ENCODE measurements at regions not wholly inside any gene's neighbourhood (a gene's known extent, or its start where the extent isn't known, plus 50 kb on each side); places are given as distances from the start of the nearest gene placed in this dataset.

GRCh38 chr15:47861111-47861903, 144.0 kb downstream of the SEMA6D start:
- H3K27me3 ChIP-seq (ENCODE audit: insufficient read depth, low read length), result no peaks in the 10 kb centered on the region
- Mint-ChIP-seq H3K27me3 (ENCODE audit: low read depth, unreplicated experiment) (peaks cover 8% of the 10 kb centered on the region), H3K4me3 (ENCODE audit: unreplicated experiment) (no peak overlapping the region), H3K9me3 (ENCODE audit: unreplicated experiment) (peaks cover 2% of the 10 kb centered on the region), H3K4me1 (ENCODE audit: low read depth, unreplicated experiment) (no peaks in the 10 kb centered on the region), H3K27ac (ENCODE audit: unreplicated experiment) (no peak overlapping the region), H3K36me3 (ENCODE audit: low read depth, unreplicated experiment) (no peaks in the 10 kb centered on the region)
- no peak overlapping the region for H3K9ac ChIP-seq (ENCODE audit: low read length)
- no peaks in the 10 kb centered on the region for H3K9me3 ChIP-seq (ENCODE audit: insufficient read depth, low read depth, low read length)
- H4K20me1 ChIP-seq (ENCODE audit: insufficient read depth, low read length), result no peaks in the 10 kb centered on the region
- H3K36me3 ChIP-seq (ENCODE audit: insufficient read depth, low read length), result no peaks in the 10 kb centered on the region
- H3K79me2 ChIP-seq (ENCODE audit: insufficient read depth, low read length), result no peaks in the 10 kb centered on the region
- DNase-seq (ENCODE audit: low read depth) (no peak), FAIRE-seq (no peak)
- no peak overlapping the region for H3K27ac ChIP-seq (ENCODE audit: low read depth, low read length)
- no peak overlapping the region for H3K4me2 ChIP-seq (ENCODE audit: low read length)
- TF ChIP-seq CTCF (IDR thresholded peaks at IDR 0.05; ENCODE audit: insufficient read depth, low read depth, low read length), result no peak
- no peak for TF ChIP-seq EZH2 (IDR thresholded peaks at IDR 0.05; ENCODE audit: insufficient read depth, low read length)
- no peaks in the 10 kb centered on the region for H3K4me1 ChIP-seq (ENCODE audit: insufficient read depth, low read length)
- no peak overlapping the region for H3K4me3 ChIP-seq (ENCODE audit: insufficient read depth, low read depth, low read length)
- H2AFZ ChIP-seq (ENCODE audit: low read depth, low read length), result no peak overlapping the region

GRCh38 chr15:47862402-47862801, 145.1 kb downstream of the SEMA6D start:
- Histone ChIP-seq H4K20me1 (ENCODE audit: insufficient read depth, low read length) (no peaks in the 10 kb centered on the region), H3K79me2 (ENCODE audit: insufficient read depth, low read length) (no peaks in the 10 kb centered on the region), H3K27me3 (ENCODE audit: insufficient read depth, low read length) (no peaks in the 10 kb centered on the region), H3K9me3 (ENCODE audit: insufficient read depth, low read depth, low read length) (no peaks in the 10 kb centered on the region), H2AFZ (ENCODE audit: low read depth, low read length) (no peak overlapping the region), H3K9ac (ENCODE audit: low read length) (no peak overlapping the region), H3K4me1 (ENCODE audit: insufficient read depth, low read length) (no peaks in the 10 kb centered on the region), H3K4me3 (ENCODE audit: insufficient read depth, low read depth, low read length) (no peak overlapping the region), H3K27ac (ENCODE audit: low read depth, low read length) (no peak overlapping the region), H3K4me2 (ENCODE audit: low read length) (no peak overlapping the region), H3K36me3 (ENCODE audit: insufficient read depth, low read length) (no peaks in the 10 kb centered on the region)
- Mint-ChIP-seq H3K4me3 (ENCODE audit: unreplicated experiment) (no peak overlapping the region), H3K4me1 (ENCODE audit: low read depth, unreplicated experiment) (no peaks in the 10 kb centered on the region), H3K9me3 (ENCODE audit: unreplicated experiment) (peaks cover 2% of the 10 kb centered on the region), H3K27me3 (ENCODE audit: low read depth, unreplicated experiment) (peaks cover 8% of the 10 kb centered on the region), H3K36me3 (ENCODE audit: low read depth, unreplicated experiment) (no peaks in the 10 kb centered on the region), H3K27ac (ENCODE audit: unreplicated experiment) (no peak overlapping the region)
- FAIRE-seq (no peak), DNase-seq (ENCODE audit: low read depth) (no peak)
- TF ChIP-seq EZH2 (IDR thresholded peaks at IDR 0.05; ENCODE audit: insufficient read depth, low read length) (no peak), CTCF (IDR thresholded peaks at IDR 0.05; ENCODE audit: insufficient read depth, low read depth, low read length) (no peak)

GRCh38 chr15:47866446-47866845, 149.1 kb downstream of the SEMA6D start:
- Mint-ChIP-seq H3K4me1 (ENCODE audit: low read depth, unreplicated experiment) (peaks cover 11% of the 10 kb centered on the region), H3K27ac (ENCODE audit: unreplicated experiment) (no peak overlapping the region), H3K9me3 (ENCODE audit: unreplicated experiment) (peaks cover 2% of the 10 kb centered on the region), H3K27me3 (ENCODE audit: low read depth, unreplicated experiment) (peaks cover 5% of the 10 kb centered on the region), H3K36me3 (ENCODE audit: low read depth, unreplicated experiment) (no peaks in the 10 kb centered on the region), H3K4me3 (ENCODE audit: unreplicated experiment) (no peak overlapping the region)
- Histone ChIP-seq H3K79me2 (ENCODE audit: insufficient read depth, low read length) (no peaks in the 10 kb centered on the region), H4K20me1 (ENCODE audit: insufficient read depth, low read length) (no peaks in the 10 kb centered on the region), H3K9ac (ENCODE audit: low read length) (no peak overlapping the region), H3K9me3 (ENCODE audit: insufficient read depth, low read depth, low read length) (no peaks in the 10 kb centered on the region), H3K36me3 (ENCODE audit: insufficient read depth, low read length) (no peaks in the 10 kb centered on the region), H3K4me2 (ENCODE audit: low read length) (no peak overlapping the region), H2AFZ (ENCODE audit: low read depth, low read length) (no peak overlapping the region), H3K27me3 (ENCODE audit: insufficient read depth, low read length) (no peaks in the 10 kb centered on the region), H3K27ac (ENCODE audit: low read depth, low read length) (no peak overlapping the region), H3K4me1 (ENCODE audit: insufficient read depth, low read length) (peaks cover 8% of the 10 kb centered on the region), H3K4me3 (ENCODE audit: insufficient read depth, low read depth, low read length) (no peak overlapping the region)
- FAIRE-seq, result no peak
- no peak for DNase-seq (ENCODE audit: low read depth)
- no peak for TF ChIP-seq EZH2 (IDR thresholded peaks at IDR 0.05; ENCODE audit: insufficient read depth, low read length)
- no peak for TF ChIP-seq CTCF (IDR thresholded peaks at IDR 0.05; ENCODE audit: insufficient read depth, low read depth, low read length)
